Stimulated activated CD8-positive, alpha-beta memory T cell treated with anti-CD3 and anti-CD28 coated beads, Interleukin-4, amount 100 ng/mL, for 24 hours (primary cell): ENCODE measurements at regions not wholly inside any gene's neighbourhood (a gene's known extent, or its start where the extent isn't known, plus 50 kb on each side); places are given as distances from the start of the nearest gene placed in this dataset.
"Not testable (repeated sequence)": the region's sequence is repeated elsewhere in the genome, so short reads cannot be mapped to it uniquely, and the experiment has no call there.

Experiments used
- DNase-seq: peaks from one replicate; pipeline ENCODE4 v3.0.0-alpha.2; 2020; ENCODE audit warnings: low read depth

GRCh38 chr11:134944131-134944530 lies 532.1 kb upstream of the B3GAT1 start:
- no peak for DNase-seq

- no peak for DNase-seq
Observed at GRCh38 chr11:134943544-134943943, 531.5 kb upstream of the B3GAT1 start.

GRCh38 chr11:134942681-134943080 lies 530.6 kb upstream of the B3GAT1 start:
- DNase-seq = no peak

- not testable (repeated sequence) for DNase-seq
Observed at GRCh38 chr11:134941936-134942600, 530.0 kb upstream of the B3GAT1 start.

- DNase-seq = no peak
Observed at GRCh38 chr11:134941326-134941725, 529.3 kb upstream of the B3GAT1 start.

GRCh38 chr11:134940441-134941126 lies 528.5 kb upstream of the B3GAT1 start:
- DNase-seq = no peak

- no peak for DNase-seq
Observed at GRCh38 chr11:134939905-134940304, 527.9 kb upstream of the B3GAT1 start.

- no peak for DNase-seq
Observed at GRCh38 chr11:134939031-134939430, 527.0 kb upstream of the B3GAT1 start.

GRCh38 chr11:134938212-134938611 lies 526.2 kb upstream of the B3GAT1 start:
- DNase-seq = no peak

GRCh38 chr11:134937193-134937592 lies 525.2 kb upstream of the B3GAT1 start:
- not testable (repeated sequence) for DNase-seq

GRCh38 chr11:134932761-134933160 lies 520.7 kb upstream of the B3GAT1 start:
- DNase-seq = no peak

GRCh38 chr11:134925432-134925831 lies 513.4 kb upstream of the B3GAT1 start:
- DNase-seq = no peak

- no peak for DNase-seq
Observed at GRCh38 chr11:134923441-134923840, 511.4 kb upstream of the B3GAT1 start.

GRCh38 chr11:134921938-134922337 lies 509.9 kb upstream of the B3GAT1 start:
- no peak for DNase-seq

GRCh38 chr11:134920851-134921608 lies 509.0 kb upstream of the B3GAT1 start:
- no peak for DNase-seq

GRCh38 chr11:134916421-134917213 lies 504.6 kb upstream of the B3GAT1 start:
- no peak for DNase-seq

GRCh38 chr11:134915881-134916280 lies 503.8 kb upstream of the B3GAT1 start:
- DNase-seq = no peak

- DNase-seq = no peak
Observed at GRCh38 chr11:134915212-134915611, 503.2 kb upstream of the B3GAT1 start.

GRCh38 chr11:134913999-134914590 lies 502.1 kb upstream of the B3GAT1 start:
- no peak for DNase-seq

- DNase-seq = no peak
Observed at GRCh38 chr11:134913391-134913790, 501.3 kb upstream of the B3GAT1 start.

- no peak for DNase-seq
Observed at GRCh38 chr11:134911514-134912180, 499.6 kb upstream of the B3GAT1 start.
